ENCODE measurements at regions not wholly inside any gene's neighbourhood (a gene's known extent, or its start where the extent isn't known, plus 50 kb on each side); places are given as distances from the start of the nearest gene placed in this dataset.

DNA sequence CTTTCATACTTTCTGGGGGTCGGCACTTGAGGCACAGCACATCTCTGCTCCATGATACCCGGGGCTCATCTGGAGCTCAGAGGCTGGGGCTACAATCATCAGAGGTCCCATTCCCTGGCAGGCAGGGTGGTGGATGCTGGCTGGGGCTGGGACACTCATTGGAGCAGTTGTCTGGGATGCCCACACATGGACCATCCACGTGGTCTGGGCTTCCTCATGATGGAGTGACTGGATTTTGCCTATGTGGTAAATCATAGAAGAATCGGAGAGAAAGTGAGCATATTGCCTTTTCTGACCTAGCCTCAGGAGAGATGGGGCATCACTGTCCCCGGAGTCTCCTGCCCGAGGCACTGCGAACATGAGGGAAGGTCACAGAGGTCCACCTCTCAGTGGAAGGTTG is 91.4 kb upstream of the IRS2 start:
- Mint-ChIP-seq H3K27ac (no peak overlapping the region), H3K4me3 (no peak overlapping the region), H3K27me3 (peaks cover 18 to 19% of the 10 kb centered on the region in 2 donors), H3K4me1 (no peaks in the 10 kb centered on the region), H3K36me3 (no peaks in the 10 kb centered on the region), H3K9me3 (no peaks in the 10 kb centered on the region)
- ATAC-seq (replicated peaks) = no peak
- DNase-seq = no peak

DNA sequence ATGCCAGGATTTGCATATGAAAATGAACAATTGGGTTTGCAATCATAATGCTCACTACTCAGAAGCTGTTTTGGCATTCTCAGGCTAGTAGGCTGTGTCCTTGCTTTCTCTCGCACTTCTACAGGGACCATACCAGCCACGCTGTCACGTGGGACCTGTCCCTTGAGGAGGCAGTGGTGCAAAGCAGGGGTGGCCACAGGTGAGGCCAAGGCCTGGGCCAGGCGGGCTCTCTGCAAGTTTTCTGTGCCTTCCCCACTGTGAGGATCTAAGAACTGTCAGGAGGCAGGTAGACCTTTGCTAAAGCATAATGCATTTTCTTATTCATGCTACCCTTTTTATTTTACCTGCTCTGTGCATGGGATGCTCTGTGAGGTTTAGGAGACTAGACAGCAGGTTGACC is 89.4 kb upstream of the IRS2 start:
- ATAC-seq (replicated peaks) (no peak), DNase-seq (no peak)
- Mint-ChIP-seq H3K4me1 (no peaks in the 10 kb centered on the region), H3K4me3 (no peak overlapping the region), H3K36me3 (no peaks in the 10 kb centered on the region), H3K9me3 (no peaks in the 10 kb centered on the region), H3K27ac (no peak overlapping the region), H3K27me3 (peaks cover 24% of the 10 kb centered on the region in 2 donors)

DNA sequence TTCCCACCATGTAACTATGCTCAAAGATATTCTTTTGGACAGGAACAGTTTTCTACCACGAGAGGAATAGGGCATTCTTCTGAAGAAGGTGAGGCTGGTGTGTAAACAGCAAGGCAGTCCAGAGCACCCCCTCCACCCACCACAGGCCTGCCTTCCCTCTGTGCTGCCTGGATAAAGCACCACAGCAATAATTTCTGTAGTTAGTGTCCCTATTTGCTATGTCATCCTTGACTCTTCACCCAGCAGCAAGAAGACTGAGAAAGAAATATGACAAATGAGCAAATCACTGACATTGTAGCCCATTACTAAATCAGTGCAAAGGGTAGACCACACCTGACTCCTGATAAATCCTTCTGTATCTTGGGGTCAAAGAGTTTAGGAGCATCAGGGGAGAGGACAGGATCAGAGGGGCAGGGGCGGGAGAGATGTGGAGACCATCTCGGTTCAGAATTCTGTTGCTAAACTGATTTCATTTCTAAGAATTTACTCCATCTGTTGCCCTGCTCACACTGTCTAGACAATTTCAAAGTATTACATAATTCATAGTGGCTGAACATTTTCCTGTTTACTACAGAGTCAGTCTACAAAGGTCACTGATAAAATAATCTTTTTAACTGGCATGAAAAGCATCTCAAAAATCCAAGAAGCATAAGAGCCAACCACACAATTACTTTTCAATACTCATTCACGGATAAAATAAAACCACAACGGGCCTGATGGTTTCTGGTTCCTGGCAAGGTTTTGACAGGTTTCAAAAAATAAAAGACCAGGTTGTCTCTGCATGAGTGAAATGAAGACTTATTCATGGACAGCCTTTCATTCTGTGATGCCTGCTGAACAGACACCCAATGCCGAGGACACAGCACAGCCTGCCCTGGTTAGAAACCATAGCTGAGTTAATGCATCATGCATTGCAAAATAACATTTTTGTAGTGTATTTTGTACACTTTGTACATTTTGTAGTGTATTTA is 88.4 kb upstream of the IRS2 start:
- no peak overlapping the region for H3K4me3 Mint-ChIP-seq
- no peak for DNase-seq
- no peak for ATAC-seq (replicated peaks)
- no peaks in the 10 kb centered on the region for H3K4me1 Mint-ChIP-seq
- H3K27me3 Mint-ChIP-seq = peaks cover 24% of the 10 kb centered on the region in 2 donors
- H3K36me3 Mint-ChIP-seq = no peaks in the 10 kb centered on the region
- H3K9me3 Mint-ChIP-seq = no peaks in the 10 kb centered on the region
- H3K27ac Mint-ChIP-seq = no peak overlapping the region

DNA sequence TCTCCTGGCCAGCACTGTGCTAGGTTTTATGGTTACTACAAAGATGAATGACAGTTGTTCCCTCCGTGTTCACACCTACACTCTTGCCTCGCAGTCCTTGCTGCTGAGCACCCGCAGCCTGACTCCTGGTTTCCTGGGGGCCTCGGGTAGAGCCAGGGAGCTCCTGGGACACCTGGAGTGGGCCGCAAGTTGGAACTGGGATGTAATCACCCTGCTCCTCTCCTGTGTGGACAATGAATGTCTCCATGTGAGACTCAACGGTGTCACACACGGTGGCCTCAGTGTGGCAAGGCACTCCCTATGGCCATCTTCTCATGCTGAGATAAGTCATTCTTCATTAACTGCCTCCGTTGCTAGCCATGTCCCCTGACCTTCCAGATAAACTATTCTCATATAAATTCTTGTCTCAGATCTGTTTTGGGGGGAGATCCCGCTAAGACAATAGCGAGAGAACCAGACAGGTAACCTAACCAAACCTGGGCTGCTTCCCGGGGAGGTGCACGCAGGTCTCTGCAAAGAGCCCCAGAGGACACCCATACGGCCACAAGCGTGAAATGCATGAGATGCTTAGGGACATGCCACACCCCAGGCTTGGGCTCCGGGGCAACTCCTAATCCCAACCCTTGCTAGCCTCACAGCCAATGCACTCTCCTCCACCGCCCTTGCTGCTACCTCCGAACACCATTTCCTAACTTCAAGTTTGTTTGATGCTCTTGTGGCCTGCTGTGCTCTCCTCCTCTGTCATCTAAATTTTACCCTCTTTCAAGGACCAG is 87.2 kb upstream of the IRS2 start:
- H3K27me3 Mint-ChIP-seq = peaks cover 28 to 30% of the 10 kb centered on the region in 2 donors
- no peak overlapping the region for H3K4me3 Mint-ChIP-seq
- no peaks in the 10 kb centered on the region for H3K9me3 Mint-ChIP-seq
- H3K27ac Mint-ChIP-seq = no peak overlapping the region
- DNase-seq (no peak), ATAC-seq (replicated peaks) (no peak)
- no peaks in the 10 kb centered on the region for H3K36me3 Mint-ChIP-seq
- no peaks in the 10 kb centered on the region for H3K4me1 Mint-ChIP-seq

DNA sequence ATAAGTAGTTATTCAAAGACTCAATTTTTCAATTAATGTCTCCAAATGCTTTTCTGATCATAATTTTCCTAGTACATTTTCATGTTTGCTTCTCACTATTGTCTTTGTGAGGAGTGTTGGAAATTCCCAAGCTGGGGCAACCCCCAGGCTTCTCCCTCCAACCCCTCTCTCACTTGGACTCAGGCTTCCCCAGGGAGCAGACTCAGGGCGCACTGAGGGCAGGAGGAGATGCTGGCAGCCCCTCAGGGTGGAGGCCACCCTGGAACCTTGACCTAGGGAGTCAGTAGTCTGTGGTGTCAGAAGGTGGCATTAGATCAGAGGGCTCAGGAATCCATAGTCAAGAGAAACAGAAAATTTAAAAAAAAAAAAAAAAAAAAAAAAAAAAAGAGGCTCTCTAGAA is 86.5 kb upstream of the IRS2 start:
- no peak overlapping the region for H3K27ac Mint-ChIP-seq

DNA sequence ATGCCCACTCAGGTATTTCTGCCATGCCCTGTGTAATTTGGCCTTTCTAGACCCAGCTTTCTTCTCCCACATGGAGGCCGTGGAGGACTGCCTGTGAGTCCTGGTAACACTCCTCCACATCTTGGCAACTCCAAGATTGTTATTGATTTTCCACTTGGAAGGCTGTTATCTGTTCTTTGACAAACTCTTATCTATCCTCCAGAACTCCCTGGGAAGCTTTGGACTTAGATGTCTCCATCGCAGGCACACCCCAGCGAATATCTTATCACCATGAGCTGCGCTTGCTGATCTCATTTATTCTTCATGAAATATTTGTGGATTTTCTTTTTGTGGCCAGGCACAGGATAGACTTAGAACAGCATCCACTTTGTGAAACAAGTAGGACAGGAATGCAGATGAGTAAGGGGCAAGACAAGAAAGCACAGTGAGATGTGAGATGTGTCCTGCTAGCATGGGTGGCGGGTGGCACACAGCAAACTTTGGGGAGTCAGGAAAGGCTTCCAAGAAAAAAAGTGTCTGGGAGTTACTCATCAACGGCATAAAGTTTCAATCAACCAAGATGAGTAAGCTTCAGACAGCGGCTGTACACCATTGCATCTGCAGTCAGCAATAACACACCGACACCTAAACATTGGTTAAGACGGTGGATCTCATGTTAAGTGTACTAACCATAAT is 84.5 kb upstream of the IRS2 start:
- Mint-ChIP-seq H3K4me3 (no peak overlapping the region), H3K27me3 (peaks cover 40 to 45% of the 10 kb centered on the region in 2 donors), H3K4me1 (no peaks in the 10 kb centered on the region), H3K36me3 (no peaks in the 10 kb centered on the region), H3K27ac (no peak overlapping the region), H3K9me3 (no peaks in the 10 kb centered on the region)
- ATAC-seq (replicated peaks) (no peak), DNase-seq (no peak)

More for the DNA sequence above, 86.5 kb upstream of the IRS2 start:
- DNase-seq (no peak), ATAC-seq (replicated peaks) (no peak)
- H3K4me3 Mint-ChIP-seq = no peak overlapping the region
- H3K27me3 Mint-ChIP-seq = peaks cover 28 to 32% of the 10 kb centered on the region in 2 donors
- no peaks in the 10 kb centered on the region for H3K9me3 Mint-ChIP-seq
- H3K4me1 Mint-ChIP-seq = no peaks in the 10 kb centered on the region
- no peaks in the 10 kb centered on the region for H3K36me3 Mint-ChIP-seq

DNA sequence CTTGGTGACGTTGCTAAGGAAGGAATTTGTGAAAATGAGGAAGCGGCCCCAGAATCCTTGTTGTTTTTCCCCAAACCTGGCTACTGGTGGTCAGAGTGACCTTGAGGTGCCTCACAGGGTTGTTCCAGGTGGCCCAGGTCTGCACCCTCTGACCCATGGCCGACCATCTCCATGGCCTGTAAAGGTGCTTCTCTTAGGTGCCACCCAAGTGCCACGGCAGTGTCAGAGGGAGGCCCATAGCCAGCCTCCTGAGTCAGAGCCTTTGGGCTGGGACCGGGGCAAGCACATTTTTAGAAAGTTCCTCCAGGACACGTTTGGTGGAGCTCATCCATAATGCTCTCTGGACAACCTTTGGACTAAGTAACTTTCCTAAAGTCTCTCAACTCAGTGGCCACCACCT is 83.9 kb upstream of the IRS2 start:
- Mint-ChIP-seq H3K36me3 (no peaks in the 10 kb centered on the region), H3K9me3 (no peaks in the 10 kb centered on the region), H3K27me3 (peaks cover 37 to 39% of the 10 kb centered on the region in 2 donors), H3K4me1 (no peaks in the 10 kb centered on the region), H3K27ac (no peak overlapping the region), H3K4me3 (no peak overlapping the region)
- ATAC-seq (replicated peaks) (no peak), DNase-seq (no peak)

DNA sequence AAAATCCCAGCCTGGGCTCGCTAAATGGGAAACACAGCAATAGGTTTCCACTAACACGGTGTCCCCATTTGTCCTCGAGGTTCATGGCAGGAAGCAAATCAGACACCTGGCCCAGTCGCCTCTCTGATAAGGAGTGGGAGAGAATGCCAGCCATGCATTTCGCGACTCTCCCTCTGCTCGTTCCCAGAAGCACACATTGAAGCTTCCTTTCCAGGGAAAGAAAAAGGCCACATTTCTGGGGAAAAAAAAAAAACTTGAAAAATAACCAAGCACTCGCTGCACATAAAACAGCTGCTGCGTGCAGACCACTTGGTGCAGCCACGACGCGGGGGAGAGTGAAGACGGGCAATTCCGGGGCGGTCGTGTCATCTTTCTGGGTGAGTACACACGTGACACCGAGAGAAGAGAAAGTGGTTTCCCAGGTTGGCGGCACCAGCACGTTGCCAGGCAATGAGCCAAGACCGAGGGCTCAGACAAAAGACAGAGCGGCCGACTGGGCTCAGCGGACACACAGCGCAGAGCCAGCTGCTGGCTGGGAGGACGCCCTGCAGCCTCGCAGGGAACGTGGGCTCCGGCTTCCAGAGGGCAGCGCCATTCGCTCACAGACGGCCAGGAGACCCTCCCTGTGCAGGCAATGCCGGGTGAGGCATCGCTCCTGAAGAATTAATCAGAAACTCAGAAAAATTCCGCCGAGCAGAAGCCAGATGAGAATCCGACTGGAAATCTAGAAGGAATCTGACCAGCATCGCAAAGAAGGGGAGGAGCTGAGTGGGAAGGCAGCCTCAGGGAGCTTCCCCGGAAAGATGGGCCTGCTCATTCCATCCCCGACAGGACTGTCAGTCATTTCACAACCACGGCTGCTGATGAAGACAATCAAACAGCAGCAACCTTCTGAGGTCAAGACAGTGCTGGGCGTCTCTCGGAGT is 83.2 kb upstream of the IRS2 start:
- no peak for DNase-seq
- Mint-ChIP-seq H3K9me3 (no peaks in the 10 kb centered on the region), H3K4me1 (no peaks in the 10 kb centered on the region), H3K36me3 (no peaks in the 10 kb centered on the region), H3K27me3 (peaks cover 35 to 36% of the 10 kb centered on the region in 2 donors), H3K27ac (no peak overlapping the region), H3K4me3 (peak overlapping the region; percentile 17 to 73)
- ATAC-seq (replicated peaks) = peak; percentile 66 to 84

DNA sequence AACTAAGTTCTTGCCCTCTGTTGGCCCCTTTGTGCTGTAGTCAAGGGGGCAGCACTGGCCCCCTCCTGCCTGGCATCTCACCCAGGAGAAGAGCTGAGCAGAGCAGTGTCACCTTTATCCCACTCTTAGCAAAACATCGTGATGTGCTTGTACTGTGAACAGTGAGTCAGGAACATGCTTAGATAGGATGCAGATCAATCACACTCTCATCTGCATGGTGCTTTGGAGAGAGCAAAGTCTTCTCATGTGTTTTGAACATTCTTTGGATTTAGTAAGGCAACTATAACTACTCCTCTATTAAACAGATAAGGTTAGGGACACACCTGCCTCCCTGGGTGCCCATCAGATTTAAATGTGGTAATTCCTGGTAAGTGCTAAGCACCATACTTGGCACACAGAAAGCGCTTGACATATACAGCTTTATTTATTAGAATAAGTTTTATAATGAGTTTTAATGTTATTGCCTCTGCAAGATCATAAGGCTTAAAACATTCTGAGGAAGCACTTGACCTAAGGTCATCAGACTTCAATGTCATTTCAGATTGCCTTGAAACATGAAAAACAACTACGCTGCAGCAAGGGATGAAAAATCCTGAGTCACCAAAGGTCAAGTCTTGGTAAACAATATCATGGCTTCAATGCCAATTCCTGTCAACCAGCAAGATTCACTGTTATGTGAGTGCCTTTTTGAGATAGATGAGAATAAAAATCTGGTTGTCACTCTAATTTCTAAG is 82.4 kb upstream of the IRS2 start:
- DNase-seq = no peak
- no peak for ATAC-seq (replicated peaks)
- Mint-ChIP-seq H3K4me3 (no peak overlapping the region), H3K27ac (no peak overlapping the region), H3K4me1 (no peaks in the 10 kb centered on the region), H3K27me3 (peaks cover 31% of the 10 kb centered on the region in 2 donors), H3K36me3 (no peaks in the 10 kb centered on the region), H3K9me3 (no peaks in the 10 kb centered on the region)

DNA sequence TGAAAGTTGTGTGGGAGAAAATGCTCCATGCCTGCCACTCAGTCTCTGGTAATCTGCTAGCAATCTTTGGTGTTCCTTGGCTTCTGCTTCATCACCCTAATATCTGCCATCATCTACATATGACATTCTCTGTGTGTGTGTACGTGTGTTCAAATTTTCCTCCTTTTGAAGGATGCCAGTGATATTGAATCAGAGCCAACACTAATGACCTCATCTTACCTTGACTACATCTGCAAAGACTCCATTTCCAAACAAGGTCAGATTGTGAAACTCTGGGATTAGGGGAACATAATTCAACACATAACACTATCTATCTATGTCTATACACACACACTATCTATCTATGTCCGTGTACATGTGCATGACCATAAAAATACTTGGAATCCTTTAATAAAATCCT is 81.4 kb upstream of the IRS2 start:
- peaks cover 31 to 34% of the 10 kb centered on the region in 2 donors for H3K27me3 Mint-ChIP-seq
- no peak for DNase-seq

DNA sequence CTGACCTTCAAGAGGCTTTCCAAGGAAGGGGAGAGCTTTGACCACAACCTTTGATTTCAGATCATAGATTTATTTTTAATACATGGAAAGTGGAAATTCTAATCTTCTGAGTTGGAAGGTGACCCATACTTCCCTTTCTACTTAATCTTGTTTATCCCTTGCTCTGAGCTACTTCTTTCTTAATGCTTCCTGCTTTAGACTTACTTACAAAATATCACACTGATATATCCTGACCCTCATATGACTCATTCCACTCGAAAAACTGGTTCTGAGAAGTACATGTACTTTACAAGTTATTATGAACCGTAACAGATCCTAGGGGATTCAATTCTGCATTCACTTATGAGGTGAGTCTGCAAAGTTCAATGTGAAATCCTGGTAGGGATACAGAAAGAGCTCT is 76.2 kb upstream of the IRS2 start:
- DNase-seq = no peak
- no peak for ATAC-seq (replicated peaks)
- Mint-ChIP-seq H3K36me3 (no peaks in the 10 kb centered on the region), H3K27me3 (peaks cover 36 to 41% of the 10 kb centered on the region in 2 donors), H3K9me3 (no peaks in the 10 kb centered on the region), H3K27ac (no peak overlapping the region), H3K4me1 (no peaks in the 10 kb centered on the region), H3K4me3 (no peak overlapping the region)

More for the DNA sequence above, 81.4 kb upstream of the IRS2 start:
- H3K9me3 Mint-ChIP-seq = no peaks in the 10 kb centered on the region
- no peak overlapping the region for H3K27ac Mint-ChIP-seq
- no peak overlapping the region for H3K4me3 Mint-ChIP-seq
- H3K36me3 Mint-ChIP-seq = no peaks in the 10 kb centered on the region
- no peaks in the 10 kb centered on the region for H3K4me1 Mint-ChIP-seq
- ATAC-seq (replicated peaks) = no peak

DNA sequence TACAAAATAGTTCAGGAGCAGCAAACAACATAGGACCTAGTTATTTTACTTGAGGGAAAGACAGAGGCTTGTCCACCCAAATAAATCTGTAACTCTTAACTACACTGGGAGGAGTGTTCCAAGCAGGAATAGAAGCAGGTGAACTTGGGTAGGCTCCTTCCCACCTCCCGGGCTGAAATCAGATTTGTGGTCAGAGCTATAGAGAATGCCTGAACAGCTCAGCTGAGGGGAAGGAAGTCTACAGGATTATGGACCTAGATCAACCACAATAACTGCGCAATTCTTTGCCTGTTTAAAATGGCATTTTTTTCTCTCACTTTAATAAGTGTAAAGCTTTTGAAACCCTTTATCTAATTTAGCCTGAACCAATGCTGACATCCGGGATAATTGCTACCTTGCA is 73.5 kb upstream of the IRS2 start:
- DNase-seq = no peak
- Mint-ChIP-seq H3K4me3 (no peak overlapping the region), H3K36me3 (no peaks in the 10 kb centered on the region), H3K9me3 (no peaks in the 10 kb centered on the region), H3K27me3 (peaks cover 38 to 40% of the 10 kb centered on the region in 2 donors), H3K4me1 (no peaks in the 10 kb centered on the region), H3K27ac (no peak overlapping the region)
- ATAC-seq (replicated peaks) = no peak

DNA sequence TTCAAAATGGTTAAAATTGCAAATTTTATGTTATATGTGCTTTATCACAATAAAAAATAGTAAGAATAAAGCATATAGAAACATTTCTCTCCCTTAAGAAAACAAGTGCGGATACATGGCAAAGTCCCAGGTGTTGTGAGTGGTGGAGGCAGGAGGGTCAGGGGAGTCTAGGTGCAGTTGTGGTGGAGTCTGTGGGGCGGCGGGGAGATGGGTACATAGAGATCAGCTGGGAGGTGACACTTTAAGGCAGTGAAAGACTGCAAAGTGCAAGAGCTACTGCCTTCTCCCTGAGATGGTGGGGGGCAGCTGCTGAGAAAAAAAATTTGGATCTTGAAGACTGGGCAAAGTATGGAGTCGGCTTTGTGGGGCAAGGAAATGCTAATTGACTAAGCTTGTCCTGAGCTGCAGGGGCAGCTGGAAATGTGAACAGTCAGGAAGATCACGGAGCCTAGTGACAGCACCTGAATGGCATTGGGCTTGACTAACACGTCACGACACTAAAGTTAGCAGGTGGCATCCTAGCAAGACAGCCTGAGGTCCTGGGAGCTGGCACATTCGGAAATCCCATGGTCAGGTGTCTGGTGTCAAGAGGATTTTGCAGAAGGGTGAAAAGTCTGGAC is 72.9 kb upstream of the IRS2 start:
- ATAC-seq (replicated peaks) (no peak), DNase-seq (no peak)
- no peak overlapping the region for H3K27ac Mint-ChIP-seq
- H3K4me3 Mint-ChIP-seq = no peak overlapping the region
- no peaks in the 10 kb centered on the region for H3K36me3 Mint-ChIP-seq
- no peaks in the 10 kb centered on the region for H3K4me1 Mint-ChIP-seq
- H3K27me3 Mint-ChIP-seq = peaks cover 42% of the 10 kb centered on the region in 2 donors
- no peaks in the 10 kb centered on the region for H3K9me3 Mint-ChIP-seq
